Endothelial cell of umbilical vein (primary cell): ENCODE measurements at regions not wholly inside any gene's neighbourhood (a gene's known extent, or its start where the extent isn't known, plus 50 kb on each side); places are given as distances from the start of the nearest gene placed in this dataset.

Experiments
- BruUV-seq: library from RNA; stranded (reverse); fragments of 400-500 nt; replicated peaks from 2 replicates; lab custom pipeline; 2021; lab: Mats Ljungman, UMichigan
- CTCF ChIA-PET: fragments of 300-600, 350-600 bp; sonication (Branson Sonifier 250); formaldehyde crosslinking; loops from one replicate; lab custom pipeline; 2021; ENCODE audit warnings: antibody characterized with exemption, inconsistent platforms; lab: Charles Lee
- POLR2A ChIA-PET: fragments of 300-600, 350-600 bp; sonication (Branson Sonifier 250); formaldehyde crosslinking; loops from one replicate; lab custom pipeline; 2021; ENCODE audit warnings: antibody characterized with exemption, inconsistent platforms; lab: Charles Lee
- DNase-seq: peaks from one replicate; pipeline ENCODE4 v3.0.0-alpha.2; 2011; ENCODE audit warnings: low read depth, low spot score
- FAIRE-seq: peaks from 2 replicates; lab custom pipeline; 2011; peaks lifted over from hg19 to GRCh38; lab: Jason Lieb, UNC
- H2AFZ ChIP-seq: 2 replicates; pipeline ENCODE4 v1.6.0; 2012; ENCODE audit warnings: low read depth, low read length, control low read depth, inconsistent platforms
- H3K27ac ChIP-seq: 2 replicates; pipeline ENCODE4 v1.5.1; 2011; ENCODE audit warnings: low read depth, mild to moderate bottlenecking, control low read depth, low read length, moderate library complexity; ENCODE audit not compliant: insufficient read depth
- H3K27me3 ChIP-seq, 2 experiments: 2 replicates each; pipeline versions ENCODE4 v1.6.0 to v1.6.1; 2011; ENCODE audit warnings: low read length in 2 of 2, mixed read lengths in 1 of 2; ENCODE audit not compliant: control insufficient read depth in 2 of 2, insufficient read depth in 2 of 2
- H3K36me3 ChIP-seq, 2 experiments: 2 replicates in 1 of 2; 3 replicates in 1 of 2; pipeline ENCODE4 v1.5.1; 2011; ENCODE audit warnings: low read length in 2 of 2, mild to moderate bottlenecking in 1 of 2, moderate library complexity in 1 of 2; ENCODE audit not compliant: control insufficient read depth in 2 of 2, insufficient read depth in 2 of 2; ENCODE audit errors: extremely low read depth in 1 of 2
- H3K4me1 ChIP-seq: 3 replicates; pipeline ENCODE4 v1.5.1; 2011; ENCODE audit warnings: mild to moderate bottlenecking, low read length; ENCODE audit not compliant: control insufficient read depth, insufficient read depth; ENCODE audit errors: extremely low read depth
- H3K4me2 ChIP-seq: 2 replicates; pipeline ENCODE4 v1.6.1; 2011; ENCODE audit warnings: low read length, control low read depth, mixed read lengths; ENCODE audit not compliant: insufficient read depth
- H3K4me3 ChIP-seq, 3 experiments: fragments of 200-600 bp in 1 of 3; sonication (generic), shearing (Covaris generic) in 1 of 3; replicated peaks in 1 of 3; 2 replicates each; pipeline ENCODE4 v1.5.1; 2011 to 2016; ENCODE audit warnings: control low read depth in 3 of 3, low read length in 3 of 3, mild to moderate bottlenecking in 2 of 3, inconsistent platforms in 1 of 3, low read depth in 1 of 3, moderate library complexity in 1 of 3; ENCODE audit not compliant: insufficient read depth in 1 of 3
- H3K79me2 ChIP-seq: 2 replicates; pipeline ENCODE4 v1.6.0; 2012; ENCODE audit warnings: low read length, inconsistent platforms; ENCODE audit not compliant: control insufficient read depth, insufficient read depth
- H3K9ac ChIP-seq: replicated peaks from 2 replicates; pipeline ENCODE3; 2011; ENCODE audit warnings: low read length, control low read depth; ENCODE audit not compliant: insufficient read depth; ENCODE audit errors: extremely low read depth
- H3K9me1 ChIP-seq: replicated peaks from 3 replicates; pipeline ENCODE4 v1.6.0; 2011; ENCODE audit warnings: mild to moderate bottlenecking, low read length; ENCODE audit not compliant: control insufficient read depth, insufficient read depth; ENCODE audit errors: extremely low read depth
- H3K9me3 ChIP-seq: replicated peaks from 2 replicates; pipeline ENCODE4 v1.5.1; 2012; ENCODE audit warnings: low read length, inconsistent platforms; ENCODE audit not compliant: control insufficient read depth, insufficient read depth
- H4K20me1 ChIP-seq: replicated peaks from 2 replicates; pipeline ENCODE3; 2011; ENCODE audit warnings: mild to moderate bottlenecking, low read length; ENCODE audit not compliant: control insufficient read depth, insufficient read depth; ENCODE audit errors: extremely low read depth
- EZH2 ChIP-seq: IDR thresholded peaks from 2 replicates; pipeline ENCODE4 v1.6.1; 2012; ENCODE audit warnings: borderline replicate concordance, low read depth, mild to moderate bottlenecking, moderate library complexity, low read length, inconsistent platforms; ENCODE audit not compliant: severe bottlenecking
- FOS ChIP-seq: IDR thresholded peaks from 2 replicates; pipeline ENCODE4 v1.6.1; 2011; ENCODE audit warnings: mild to moderate bottlenecking, low read length, moderate library complexity, borderline replicate concordance; ENCODE audit not compliant: insufficient read depth
- GATA2 ChIP-seq: IDR thresholded peaks from 2 replicates; pipeline ENCODE4 v1.7.0; 2011; ENCODE audit warnings: low read depth, mild to moderate bottlenecking, moderate library complexity, mixed read lengths, low read length; ENCODE audit not compliant: insufficient read length, insufficient read depth
- JUN ChIP-seq: IDR thresholded peaks from 2 replicates; pipeline ENCODE4 v1.6.1; 2011; ENCODE audit warnings: borderline replicate concordance, low read depth; ENCODE audit not compliant: insufficient read length, insufficient read depth
- MAX ChIP-seq: IDR thresholded peaks from 2 replicates; pipeline ENCODE4 v1.6.1; 2011; ENCODE audit not compliant: insufficient read depth, insufficient read length
- MYC ChIP-seq: IDR thresholded peaks from one replicate; pipeline ENCODE4 v1.6.1; 2011; ENCODE audit warnings: mild to moderate bottlenecking, low read depth, low read length
- POLR2A ChIP-seq: IDR thresholded peaks from 2 replicates; pipeline ENCODE4 v1.6.1; 2012; ENCODE audit warnings: low read depth, mild to moderate bottlenecking, control low read depth, low read length
- POLR2AphosphoS5 ChIP-seq: IDR thresholded peaks from 2 replicates; pipeline ENCODE4 v1.6.1; 2012; ENCODE audit warnings: low read depth, mild to moderate bottlenecking, control low read depth, low read length, moderate library complexity; ENCODE audit not compliant: insufficient read depth
- dilution Hi-C: fragments of 300-500 bp; cut with MboI; formaldehyde crosslinking; loops from one replicate; pipeline ENCODE4 v1.15.0; 2019; ENCODE audit warnings: low sequenced_read_pairs; ENCODE audit not compliant: extremely low pct_ligation_motif_present
- intact Hi-C: fragments of 100-400 bp; cut with micrococcal nuclease; formaldehyde crosslinking; loops from one replicate; pipeline ENCODE4 v1.10.0; 2022
- TF ChIP-seq, protein P1 (sequence below), 2 donors: IDR thresholded peaks; 1 replicate in 1 of 2; 2 replicates in 1 of 2; pipeline ENCODE4 v1.5.1; 2011; ENCODE audit warnings: low read length in 2 of 2, mild to moderate bottlenecking in 2 of 2, moderate library complexity in 2 of 2, control low read depth in 1 of 2, inconsistent platforms in 1 of 2, low read depth in 1 of 2; ENCODE audit not compliant: insufficient read depth in 1 of 2; ENCODE audit errors: extremely low read depth in 1 of 2

- ChIA-PET CTCF (interaction anchor here (0.6 kb wide), 1 partner anchor 184 kb away, joined by 3 read pairs; no protein-coding TSS in a partner anchor), POLR2A (no interaction called here)
- Histone ChIP-seq H3K27me3 (no peaks in the 10 kb centered on the region), H3K4me1 (no peaks in the 10 kb centered on the region), H3K36me3 (no peaks in the 10 kb centered on the region), H4K20me1 (no peaks in the 10 kb centered on the region), H3K79me2 (no peaks in the 10 kb centered on the region), H3K9ac (no peak overlapping the region), H2AFZ (no peak overlapping the region), H3K9me1 (no peaks in the 10 kb centered on the region), H3K4me2 (no peak overlapping the region), H3K27ac (no peak overlapping the region), H3K9me3 (no peaks in the 10 kb centered on the region), H3K4me3 (no peak overlapping the region)
- no peak for DNase-seq
- FAIRE-seq: no peak
- TF ChIP-seq JUN: no peak
- TF ChIP-seq POLR2A: no peak
- no peak for TF ChIP-seq POLR2AphosphoS5
- no peak for TF ChIP-seq FOS
- TF ChIP-seq GATA2: no peak
- TF ChIP-seq, protein P1, sequence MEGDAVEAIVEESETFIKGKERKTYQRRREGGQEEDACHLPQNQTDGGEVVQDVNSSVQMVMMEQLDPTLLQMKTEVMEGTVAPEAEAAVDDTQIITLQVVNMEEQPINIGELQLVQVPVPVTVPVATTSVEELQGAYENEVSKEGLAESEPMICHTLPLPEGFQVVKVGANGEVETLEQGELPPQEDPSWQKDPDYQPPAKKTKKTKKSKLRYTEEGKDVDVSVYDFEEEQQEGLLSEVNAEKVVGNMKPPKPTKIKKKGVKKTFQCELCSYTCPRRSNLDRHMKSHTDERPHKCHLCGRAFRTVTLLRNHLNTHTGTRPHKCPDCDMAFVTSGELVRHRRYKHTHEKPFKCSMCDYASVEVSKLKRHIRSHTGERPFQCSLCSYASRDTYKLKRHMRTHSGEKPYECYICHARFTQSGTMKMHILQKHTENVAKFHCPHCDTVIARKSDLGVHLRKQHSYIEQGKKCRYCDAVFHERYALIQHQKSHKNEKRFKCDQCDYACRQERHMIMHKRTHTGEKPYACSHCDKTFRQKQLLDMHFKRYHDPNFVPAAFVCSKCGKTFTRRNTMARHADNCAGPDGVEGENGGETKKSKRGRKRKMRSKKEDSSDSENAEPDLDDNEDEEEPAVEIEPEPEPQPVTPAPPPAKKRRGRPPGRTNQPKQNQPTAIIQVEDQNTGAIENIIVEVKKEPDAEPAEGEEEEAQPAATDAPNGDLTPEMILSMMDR (IDR thresholded peaks at IDR 0.05; ENCODE audit: extremely low read depth in 1 of 2, insufficient read depth in 1 of 2, low read depth in 1 of 2, low read length in 2 of 2): no peak
- TF ChIP-seq MYC: no peak
- no peak for TF ChIP-seq EZH2
- no peak for TF ChIP-seq MAX
- no TSS peak for BruUV-seq
- intact Hi-C loops (no loop called here), dilution Hi-C loops (no loop called here)
Observed at GRCh38 chr1:234697015-234697414, 87.0 kb upstream of the IRF2BP2 start.
